Uterus (tissue), 3 donors: ENCODE measurements at regions not wholly inside any gene's neighbourhood (a gene's known extent, or its start where the extent isn't known, plus 50 kb on each side); places are given as distances from the start of the nearest gene placed in this dataset.
"Not testable (repeated sequence)": the region's sequence is repeated elsewhere in the genome, so short reads cannot be mapped to it uniquely, and the experiment has no call there.

Experiments
- DNase-seq, 2 donors: peaks; one replicate each; pipeline ENCODE4 v3.0.0-alpha.2; 2019 to 2020
- H3K27ac ChIP-seq, 2 donors: fragments of 200-600 bp; sonication (generic); 1 replicate in 1 of 2; 2 replicates in 1 of 2; pipeline ENCODE4 v1.5.1; 2016 to 2018
- H3K27me3 ChIP-seq, 2 donors: fragments of 200-600 bp; sonication (generic); one replicate each; pipeline ENCODE4 v1.5.1; 2018 to 2019; ENCODE audit warnings: control low read depth in 1 of 2
- H3K36me3 ChIP-seq, 2 donors: fragments of 200-600 bp; sonication (generic); one replicate each; pipeline ENCODE4 v1.5.1; 2019; ENCODE audit warnings: control low read depth in 1 of 2
- H3K4me1 ChIP-seq, 2 donors: fragments of 200-600 bp; sonication (generic); one replicate each; pipeline ENCODE4 v1.5.1; 2018 to 2019; ENCODE audit warnings: control low read depth in 1 of 2
- H3K4me3 ChIP-seq, 2 donors: fragments of 200-600 bp; sonication (generic); 1 replicate in 1 of 2; 2 replicates in 1 of 2; pipeline ENCODE4 v1.5.1; 2018 to 2019; ENCODE audit warnings: mild to moderate bottlenecking in 1 of 2
- H3K9me3 ChIP-seq, 2 donors: fragments of 200-600 bp; sonication (generic); one replicate each; pipeline ENCODE4 v1.5.1; 2019; ENCODE audit warnings: control low read depth in 1 of 2
- CTCF ChIP-seq, 4 experiments: fragments of 200-600 bp in 2 of 4; fragments of 450-650 bp in 2 of 4; sonication (generic) in 2 of 4; IDR thresholded peaks; one replicate each; pipeline ENCODE4 v1.5.1; 2016 to 2019; ENCODE audit warnings: antibody characterized with exemption in 4 of 4, mild to moderate bottlenecking in 2 of 4, moderate library complexity in 1 of 4
- POLR2A ChIP-seq, 2 donors: fragments of 450-650 bp; IDR thresholded peaks; one replicate each; pipeline ENCODE4 v1.6.1; 2016; ENCODE audit warnings: antibody characterized with exemption in 2 of 2, mild to moderate bottlenecking in 1 of 2, moderate library complexity in 1 of 2
- intact Hi-C: fragments of 100-400 bp; cut with DNase I; formaldehyde crosslinking; loops from one replicate; pipeline ENCODE4 v1.15.1; 2023; ENCODE audit warnings: low total_unique reads
- donor health status: DM: yes; HTN: yes; CAD: no.

DNA sequence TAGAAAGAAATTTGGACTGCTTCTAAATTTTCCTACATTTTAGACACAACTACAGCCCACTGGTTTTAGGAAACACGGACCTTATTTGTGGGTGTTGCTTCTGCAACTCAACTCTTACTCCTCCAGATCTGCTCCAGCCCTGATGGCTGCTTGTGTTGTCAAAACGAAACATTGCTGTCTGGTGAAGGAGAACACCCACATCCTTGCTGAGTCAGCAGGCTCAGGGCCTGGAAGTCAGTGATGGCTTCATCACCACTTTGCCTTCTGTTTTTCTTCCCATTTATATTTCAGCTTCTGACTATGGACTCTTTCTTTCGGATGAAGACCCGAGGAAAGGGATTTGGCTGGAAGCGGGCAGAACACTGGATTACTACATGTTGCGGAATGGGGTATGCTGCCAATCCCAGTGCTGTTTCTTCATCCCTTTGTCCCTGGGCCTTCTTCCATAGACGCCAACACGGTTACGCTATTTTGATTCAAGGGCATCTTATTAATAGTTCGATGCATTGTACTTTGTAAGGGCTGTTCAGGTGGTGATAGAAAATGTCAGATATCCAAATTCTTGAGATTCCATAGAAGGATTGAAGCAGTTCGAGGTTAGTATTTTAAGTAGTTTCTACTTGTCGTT lies 392.6 kb upstream of the TPM1 start:
- no peak overlapping the region for H3K27ac ChIP-seq
- no peaks in the 10 kb centered on the region for H3K27me3 ChIP-seq
- H3K9me3 ChIP-seq, result no peaks in the 10 kb centered on the region
- DNase-seq, result no peak
- H3K36me3 ChIP-seq, result no peaks in the 10 kb centered on the region
- no peak for TF ChIP-seq POLR2A (IDR thresholded peaks at IDR 0.05)
- TF ChIP-seq CTCF (IDR thresholded peaks at IDR 0.05), result no peak
- intact Hi-C loops, result no loop called here
- H3K4me3 ChIP-seq, result no peak overlapping the region
- no peaks in the 10 kb centered on the region for H3K4me1 ChIP-seq

DNA sequence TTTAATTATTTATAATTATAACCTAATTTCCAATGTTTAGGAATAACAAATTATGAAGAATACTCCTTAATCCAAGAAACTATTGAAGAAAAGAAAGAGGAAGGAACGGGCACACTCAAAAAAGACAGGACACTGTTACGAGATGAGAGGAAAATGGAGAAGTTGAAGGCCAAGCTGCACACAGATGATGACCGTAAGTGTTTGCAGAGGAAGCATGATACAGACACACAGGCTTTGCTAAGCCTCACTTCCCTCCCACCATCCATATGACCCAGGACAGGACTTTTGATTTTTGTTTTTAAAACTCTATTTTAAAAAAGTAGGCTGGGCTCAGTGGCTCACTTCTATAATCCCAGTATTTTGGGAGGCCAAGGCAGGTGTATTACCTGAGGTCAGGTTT lies 389.4 kb upstream of the TPM1 start:
- Histone ChIP-seq H3K27me3 (no peaks in the 10 kb centered on the region), H3K9me3 (no peaks in the 10 kb centered on the region), H3K4me1 (no peaks in the 10 kb centered on the region)

DNA sequence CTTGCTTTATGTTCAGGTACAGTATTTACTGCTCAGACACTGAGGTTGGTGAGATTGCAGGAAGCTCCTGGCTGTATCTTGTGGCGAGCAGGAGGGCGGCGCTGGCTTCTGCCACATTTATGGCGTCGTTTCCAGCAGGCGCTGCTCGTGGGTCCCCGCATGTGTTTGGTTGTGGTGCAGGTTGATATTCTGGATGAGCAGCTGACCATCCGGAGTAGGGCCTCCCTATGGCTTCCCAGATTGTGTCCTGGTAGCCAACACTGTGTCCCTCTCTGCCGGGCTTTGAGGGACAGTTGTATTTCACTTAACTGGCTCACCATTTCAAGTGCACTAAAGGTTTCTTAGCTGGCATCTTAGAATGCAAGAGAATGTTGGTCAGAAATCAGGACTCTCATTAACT lies 386.5 kb upstream of the TPM1 start:
- DNase-seq, result no peak
- intact Hi-C loops, result no loop called here
- no peaks in the 10 kb centered on the region for H3K4me1 ChIP-seq
- H3K9me3 ChIP-seq, result no peaks in the 10 kb centered on the region
- no peaks in the 10 kb centered on the region for H3K27me3 ChIP-seq
- no peaks in the 10 kb centered on the region for H3K36me3 ChIP-seq
- H3K27ac ChIP-seq, result no peak overlapping the region
- H3K4me3 ChIP-seq, result no peak overlapping the region
- TF ChIP-seq CTCF (IDR thresholded peaks at IDR 0.05), result no peak
- TF ChIP-seq POLR2A (IDR thresholded peaks at IDR 0.05), result no peak

More for the DNA sequence above, 389.4 kb upstream of the TPM1 start:
- no peak for DNase-seq
- intact Hi-C loops, result no loop called here
- Histone ChIP-seq H3K36me3 (no peaks in the 10 kb centered on the region), H3K27ac (no peak overlapping the region), H3K4me3 (no peak overlapping the region)
- TF ChIP-seq CTCF (IDR thresholded peaks at IDR 0.05) (no peak), POLR2A (IDR thresholded peaks at IDR 0.05) (no peak)

DNA sequence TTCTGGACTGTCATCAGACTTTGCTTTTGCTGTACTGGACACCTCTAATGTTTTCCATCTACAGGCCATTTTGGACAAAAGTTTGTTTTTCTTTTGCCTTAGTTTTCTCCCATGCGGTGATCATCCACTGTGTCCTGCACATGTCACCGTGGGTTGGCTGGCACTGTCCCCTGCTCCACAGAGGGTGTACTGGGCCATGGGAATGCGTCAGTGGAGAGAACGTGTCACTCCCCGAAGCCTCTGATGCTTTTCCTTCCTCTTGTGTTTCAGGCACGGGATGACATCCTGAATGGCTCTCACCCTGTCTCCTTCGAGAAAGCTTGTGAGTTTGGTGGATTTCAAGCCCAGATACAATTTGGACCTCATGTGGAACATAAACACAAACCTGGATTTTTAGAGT lies 385.0 kb upstream of the TPM1 start:
- not testable (repeated sequence) for H3K27ac ChIP-seq, H3K4me1 ChIP-seq, DNase-seq

DNA sequence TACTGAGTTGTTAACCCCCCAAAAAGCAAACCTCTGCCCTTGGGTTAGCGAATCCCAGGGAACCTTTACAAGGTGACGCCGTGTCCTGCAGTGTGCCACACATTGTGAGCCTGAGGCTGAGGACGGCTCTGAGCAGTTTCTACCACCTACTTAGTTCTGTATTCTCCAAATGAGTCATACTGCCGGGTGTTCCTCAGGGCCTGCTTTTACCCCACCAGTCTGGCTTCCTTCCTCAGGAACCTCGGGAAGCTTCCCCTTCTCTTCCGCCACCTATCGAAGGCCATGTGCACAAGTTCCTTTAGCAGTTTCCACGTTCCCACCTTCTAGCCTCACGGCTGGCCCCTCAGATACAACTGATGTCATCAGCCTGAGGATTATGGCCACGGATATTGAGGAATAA lies 384.0 kb upstream of the TPM1 start:
- no peak overlapping the region for H3K4me3 ChIP-seq
- no peaks in the 10 kb centered on the region for H3K27me3 ChIP-seq
- no peak for TF ChIP-seq POLR2A (IDR thresholded peaks at IDR 0.05)
- H3K27ac ChIP-seq, result no peak overlapping the region
- intact Hi-C loops, result no loop called here
- no peak for DNase-seq
- H3K9me3 ChIP-seq, result no peaks in the 10 kb centered on the region
- no peaks in the 10 kb centered on the region for H3K36me3 ChIP-seq
- no peaks in the 10 kb centered on the region for H3K4me1 ChIP-seq

More for the DNA sequence above, 385.0 kb upstream of the TPM1 start:
- H3K4me3 ChIP-seq, H3K27me3 ChIP-seq, H3K36me3 ChIP-seq, H3K9me3 ChIP-seq, intact Hi-C loops: not testable (repeated sequence)

GRCh38 chr15:62663547-62663946 lies 379.0 kb upstream of the TPM1 start:
- TF ChIP-seq POLR2A (IDR thresholded peaks at IDR 0.05) (no peak), CTCF (IDR thresholded peaks at IDR 0.05) (no peak)
- H3K27me3 ChIP-seq, result no peaks in the 10 kb centered on the region
- intact Hi-C loops, result no loop called here
- no peak for DNase-seq
- no peaks in the 10 kb centered on the region for H3K4me1 ChIP-seq
- no peak overlapping the region for H3K4me3 ChIP-seq
- H3K9me3 ChIP-seq, result no peaks in the 10 kb centered on the region
- H3K27ac ChIP-seq, result no peak overlapping the region
- no peaks in the 10 kb centered on the region for H3K36me3 ChIP-seq
